ENCODE measurements at regions not wholly inside any gene's neighbourhood (a gene's known extent, or its start where the extent isn't known, plus 50 kb on each side); places are given as distances from the start of the nearest gene placed in this dataset.

GRCh38 chr7:142379201-142379885 is 121.5 kb upstream of the PRSS58 start (continued):
- TF ChIP-seq ZFP36 (IDR thresholded peaks at IDR 0.05; ENCODE audit: borderline replicate concordance, low read depth, low read length, partially characterized antibody), result no peak
- no peak for TF ChIP-seq MED1 (CRISPR knock-in tag; IDR thresholded peaks at IDR 0.05)
- TF ChIP-seq KAT8 (CRISPR knock-in tag; IDR thresholded peaks at IDR 0.05), result no peak
- no peak for TF ChIP-seq MAFF (IDR thresholded peaks at IDR 0.05; ENCODE audit: low read depth, low read length)
- TF ChIP-seq PRDM15 (CRISPR knock-in tag; IDR thresholded peaks at IDR 0.05), result no peak
- TF ChIP-seq KLF13 (CRISPR knock-in tag; IDR thresholded peaks at IDR 0.05), result no peak
- no peak for TF ChIP-seq ZKSCAN8 (CRISPR knock-in tag; IDR thresholded peaks at IDR 0.05; ENCODE audit: borderline replicate concordance)
- TF ChIP-seq ZNF777 (CRISPR knock-in tag; IDR thresholded peaks at IDR 0.05), result no peak

DNA sequence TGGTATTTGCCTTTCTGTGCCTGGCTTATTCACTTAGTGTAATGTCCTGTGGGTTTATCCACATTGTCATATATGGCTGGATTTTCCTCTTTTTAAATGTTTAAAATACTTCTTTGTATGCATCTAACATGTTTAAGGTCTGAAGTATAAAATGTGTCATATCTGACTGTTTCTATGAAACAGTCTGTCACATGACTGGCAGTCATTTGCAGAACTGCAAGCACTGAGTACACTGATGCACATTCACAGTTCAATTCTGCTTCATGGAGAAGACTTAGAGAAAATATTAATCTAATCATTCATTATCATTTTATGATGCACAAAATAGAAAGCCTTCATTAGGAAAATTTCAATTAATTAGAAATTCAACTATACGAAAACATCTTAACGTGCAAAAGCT is 119.7 kb upstream of the PRSS58 start:
- TF ChIP-seq SIN3B (IDR thresholded peaks at IDR 0.05; ENCODE audit: low read length) (no peak), RCOR2 (CRISPR knock-in tag; IDR thresholded peaks at IDR 0.05) (no peak), GZF1 (CRISPR knock-in tag; IDR thresholded peaks at IDR 0.05) (no peak), ADNP (CRISPR knock-in tag; IDR thresholded peaks at IDR 0.05) (no peak), TAF1 (CRISPR knock-in tag; IDR thresholded peaks at IDR 0.05) (no peak), CREB3 (CRISPR knock-in tag; IDR thresholded peaks at IDR 0.05) (no peak), SMAD3 (CRISPR knock-in tag; IDR thresholded peaks at IDR 0.05) (no peak)
- TF ChIP-seq, protein P1, sequence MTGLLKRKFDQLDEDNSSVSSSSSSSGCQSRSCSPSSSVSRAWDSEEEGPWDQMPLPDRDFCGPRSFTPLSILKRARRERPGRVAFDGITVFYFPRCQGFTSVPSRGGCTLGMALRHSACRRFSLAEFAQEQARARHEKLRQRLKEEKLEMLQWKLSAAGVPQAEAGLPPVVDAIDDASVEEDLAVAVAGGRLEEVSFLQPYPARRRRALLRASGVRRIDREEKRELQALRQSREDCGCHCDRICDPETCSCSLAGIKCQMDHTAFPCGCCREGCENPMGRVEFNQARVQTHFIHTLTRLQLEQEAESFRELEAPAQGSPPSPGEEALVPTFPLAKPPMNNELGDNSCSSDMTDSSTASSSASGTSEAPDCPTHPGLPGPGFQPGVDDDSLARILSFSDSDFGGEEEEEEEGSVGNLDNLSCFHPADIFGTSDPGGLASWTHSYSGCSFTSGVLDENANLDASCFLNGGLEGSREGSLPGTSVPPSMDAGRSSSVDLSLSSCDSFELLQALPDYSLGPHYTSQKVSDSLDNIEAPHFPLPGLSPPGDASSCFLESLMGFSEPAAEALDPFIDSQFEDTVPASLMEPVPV (CRISPR knock-in tag; IDR thresholded peaks at IDR 0.05), result no peak
- Histone ChIP-seq H3K27ac (ENCODE audit: extremely low read length, insufficient read depth, low read length) (no peak overlapping the region), H3K27me3 (ENCODE audit: control insufficient read depth in 1 of 2, insufficient read depth in 2 of 2, low read length in 2 of 2) (peaks cover 0 to 1% of the 10 kb centered on the region in 2 experiments; a peak in 1 of 5 replicates), H3K9ac (ENCODE audit: insufficient read depth, low read depth, low read length) (no peak overlapping the region), H3K4me1 (ENCODE audit: insufficient read depth, low read length) (no peaks in the 10 kb centered on the region), H3K4me2 (ENCODE audit: low read depth, low read length) (no peak overlapping the region), H3K9me3 (ENCODE audit: low read length) (no peaks in the 10 kb centered on the region), H2AFZ (ENCODE audit: low read length) (no peak overlapping the region), H4K20me1 (ENCODE audit: insufficient read depth, low read length) (no peaks in the 10 kb centered on the region), H3K4me3 (replicated peaks in 1 of 3; ENCODE audit: insufficient read depth in 1 of 3, low read depth in 2 of 3, low read length in 3 of 3) (no peak overlapping the region), H3K36me3 (replicated peaks in 1 of 2; ENCODE audit: control insufficient read depth in 1 of 2, insufficient read depth in 2 of 2, low read length in 2 of 2) (no peaks in the 10 kb centered on the region), H3K79me2 (ENCODE audit: insufficient read depth, low read length) (no peaks in the 10 kb centered on the region)
- ATAC-seq (no peak), FAIRE-seq (no peak), DNase-seq (ENCODE audit: low spot score) (no peak)
- BruUV-seq (replicated peaks), result no TSS peak
- 91% methylated on average over 2 of the region's 2 CpGs for WGBS (ENCODE audit: low lambda C conversion rate)
- intact Hi-C loops (cut with micrococcal nuclease; ENCODE audit: unreplicated experiment) (no loop called here), in situ Hi-C loops (cut with HindIII; ENCODE audit: extremely low pct_ligation_motif_present, low pct_unique_long_range_greater_than_20kb) (no loop called here)
- ChIA-PET POLR2A (no interaction called here), CTCF (ENCODE audit: low intra/inter-chr PET ratio, low total read pairs) (no interaction called here)
